Tibial nerve (tissue), 4 donors: ENCODE measurements at regions not wholly inside any gene's neighbourhood (a gene's known extent, or its start where the extent isn't known, plus 50 kb on each side); places are given as distances from the start of the nearest gene placed in this dataset.

Experiments used
- CTCF ChIP-seq, 5 experiments: fragments of 200-600 bp in 3 of 5; fragments of 450-650 bp in 2 of 5; sonication (generic) in 3 of 5; IDR thresholded peaks; one replicate each; pipeline ENCODE4 v1.5.1; 2016 to 2019; ENCODE audit warnings: antibody characterized with exemption in 5 of 5, mild to moderate bottlenecking in 3 of 5, moderate library complexity in 2 of 5
- EP300 ChIP-seq, 2 donors: sonication (generic); formaldehyde crosslinking; IDR thresholded peaks; one replicate each; pipeline ENCODE4 v1.6.1; 2017; ENCODE audit warnings: antibody characterized with exemption in 2 of 2, mild to moderate bottlenecking in 1 of 2
- POLR2A ChIP-seq, 2 donors: fragments of 450-650 bp; IDR thresholded peaks; one replicate each; pipeline ENCODE4 v1.6.1; 2017; ENCODE audit warnings: antibody characterized with exemption in 2 of 2, mild to moderate bottlenecking in 2 of 2, moderate library complexity in 2 of 2

- TF ChIP-seq EP300 (IDR thresholded peaks at IDR 0.05) (no peak), POLR2A (IDR thresholded peaks at IDR 0.05) (no peak), CTCF (IDR thresholded peaks at IDR 0.05) (no peak)
Observed at GRCh38 chr2:215826376-215826775, 187.0 kb downstream of the MREG start.
